ENCODE measurements at regions not wholly inside any gene's neighbourhood (a gene's known extent, or its start where the extent isn't known, plus 50 kb on each side); places are given as distances from the start of the nearest gene placed in this dataset.

GRCh38 chr12:92059960-92060359 lies 85.7 kb downstream of the BTG1 start:
- TF ChIP-seq CTCF (IDR thresholded peaks at IDR 0.05; ENCODE audit: insufficient read depth, low read length) (no peak), POLR2AphosphoS5 (IDR thresholded peaks at IDR 0.05; ENCODE audit: low read depth) (no peak)
